IMR-90 (cell line): ENCODE measurements at regions not wholly inside any gene's neighbourhood (a gene's known extent, or its start where the extent isn't known, plus 50 kb on each side); places are given as distances from the start of the nearest gene placed in this dataset.

Experiments used
- BHLHE40 ChIP-seq: fragments of 150-350 bp; IDR thresholded peaks from 2 replicates; pipeline ENCODE4 v1.6.1; 2016; ENCODE audit warnings: mild to moderate bottlenecking, low read depth, low read length
- CTCF ChIP-seq: conservative IDR thresholded peaks from 2 replicates; pipeline ENCODE4 v1.5.1; 2012; ENCODE audit warnings: mild to moderate bottlenecking, low read depth, low read length, improper control_type of control experiment
- MXI1 ChIP-seq: IDR thresholded peaks from 2 replicates; pipeline ENCODE4 v1.6.1; 2012; ENCODE audit warnings: low read depth, mild to moderate bottlenecking, low read length, moderate library complexity, borderline replicate concordance
- POLR2A ChIP-seq: IDR thresholded peaks from 2 replicates; pipeline ENCODE4 v1.6.1; 2012; ENCODE audit warnings: mild to moderate bottlenecking, low read depth, low read length

- TF ChIP-seq MXI1 (no peak), POLR2A (no peak), BHLHE40 (no peak), CTCF (no peak)
Observed at GRCh38 chr4:14865804-14866203, 136.5 kb upstream of the CPEB2 start.
